A673 (cell line): ENCODE measurements at regions not wholly inside any gene's neighbourhood (a gene's known extent, or its start where the extent isn't known, plus 50 kb on each side); places are given as distances from the start of the nearest gene placed in this dataset.

Experiments used
- BruUV-seq: library from RNA; stranded (reverse); fragments of 400-500 nt; replicated peaks from 2 replicates; lab custom pipeline; 2021; lab: Mats Ljungman, UMichigan
- CTCF ChIA-PET: fragments of 300-600 bp; sonication (Branson Sonifier 250); formaldehyde crosslinking; loops from one replicate; lab custom pipeline; 2022; ENCODE audit warnings: antibody characterized with exemption; lab: Charles Lee
- POLR2A ChIA-PET: fragments of 300-600 bp; sonication (Branson Sonifier 250); formaldehyde crosslinking; loops from one replicate; lab custom pipeline; 2022; ENCODE audit warnings: antibody characterized with exemption; ENCODE audit not compliant: low non-redundant PET; lab: Charles Lee
- DNase-seq: peaks from one replicate; pipeline ENCODE4 v3.0.0-alpha.2; 2015; ENCODE audit warnings: low spot score
- H3K27ac ChIP-seq: fragments of 200-600 bp; sonication (generic); 2 replicates; pipeline ENCODE4 v1.5.1; 2016; ENCODE audit warnings: mixed run types, low read depth, mild to moderate bottlenecking, mixed read lengths, antibody characterized with exemption, low read length; ENCODE audit not compliant: poor library complexity, severe bottlenecking
- H3K27me3 ChIP-seq: fragments of 200-600 bp; sonication (generic); replicated peaks from 2 replicates; pipeline ENCODE4 v1.6.1; 2017; ENCODE audit warnings: mixed run types, low read depth, mild to moderate bottlenecking, mixed read lengths, antibody characterized with exemption, low read length; ENCODE audit not compliant: insufficient read depth, poor library complexity
- H3K36me3 ChIP-seq: fragments of 200-600 bp; sonication (generic); 2 replicates; pipeline ENCODE4 v1.6.1; 2016; ENCODE audit warnings: mixed run types, mild to moderate bottlenecking, mixed read lengths, antibody characterized with exemption, low read length; ENCODE audit not compliant: insufficient read depth, poor library complexity, severe bottlenecking
- H3K4me1 ChIP-seq: fragments of 200-600 bp; sonication (generic); 2 replicates; pipeline ENCODE4 v1.6.1; 2017; ENCODE audit warnings: mixed run types, mild to moderate bottlenecking, mixed read lengths, antibody characterized with exemption, low read length; ENCODE audit not compliant: insufficient read depth, poor library complexity, severe bottlenecking
- H3K4me3 ChIP-seq: fragments of 200-600 bp; sonication (generic); 2 replicates; pipeline ENCODE4 v1.5.1; 2016; ENCODE audit warnings: low read depth, mixed run types, mild to moderate bottlenecking, mixed read lengths, low read length; ENCODE audit not compliant: poor library complexity, severe bottlenecking
- H3K9me3 ChIP-seq: fragments of 200-600 bp; sonication (generic); 2 replicates; pipeline ENCODE4 v1.6.1; 2016; ENCODE audit warnings: mixed run types, low read depth, mild to moderate bottlenecking, mixed read lengths, antibody characterized with exemption, low read length; ENCODE audit not compliant: poor library complexity, severe bottlenecking
- EZH2 ChIP-seq: fragments of 200-600 bp; sonication (generic); IDR thresholded peaks from 2 replicates; pipeline ENCODE4 v1.6.1; 2017; ENCODE audit warnings: borderline replicate concordance, low read depth, mild to moderate bottlenecking, mixed read lengths, antibody characterized with exemption, low read length; ENCODE audit not compliant: poor library complexity, severe bottlenecking
- intact Hi-C: fragments of 100-400 bp; cut with micrococcal nuclease; formaldehyde crosslinking; loops from one replicate; pipeline ENCODE4 v1.10.0; 2022; ENCODE audit not compliant: unreplicated experiment
- TF ChIP-seq, protein P1 (sequence below): fragments of 300-800, 200-600 bp; sonication (generic); conservative IDR thresholded peaks from 2 replicates; pipeline ENCODE4 v1.5.1; 2017; ENCODE audit warnings: low read depth, mild to moderate bottlenecking, antibody characterized with exemption, low read length, moderate library complexity, mixed read lengths

DNA sequence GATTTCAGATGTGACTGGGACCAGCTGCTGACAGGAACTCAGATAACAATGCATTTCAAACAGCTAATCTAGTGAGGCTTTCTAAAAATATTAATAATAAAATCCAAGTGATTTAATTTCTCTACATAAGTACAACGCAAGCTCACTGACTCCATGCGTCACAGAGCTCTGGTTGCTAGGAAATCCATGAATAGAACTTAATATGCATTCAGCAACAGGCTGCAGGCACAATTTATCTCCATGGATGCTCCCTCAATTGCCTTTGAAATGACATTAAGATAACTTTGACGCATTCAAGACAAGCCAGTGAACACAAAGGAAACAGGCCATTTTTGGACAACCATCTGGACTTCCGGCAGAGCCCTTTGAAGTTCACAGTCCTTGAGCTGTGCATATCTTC is 118.7 kb upstream of the COL1A2 start:
- H3K9me3 ChIP-seq = no peaks in the 10 kb centered on the region
- POLR2A ChIA-PET = no interaction called here
- H3K36me3 ChIP-seq = no peaks in the 10 kb centered on the region
- H3K4me3 ChIP-seq = no peak overlapping the region
- intact Hi-C loops = loop anchor here (1.0 to 5.0 kb wide), 4 partner anchors 189 to 654 kb away; no protein-coding TSS in a partner anchor
- TF ChIP-seq, protein P1, sequence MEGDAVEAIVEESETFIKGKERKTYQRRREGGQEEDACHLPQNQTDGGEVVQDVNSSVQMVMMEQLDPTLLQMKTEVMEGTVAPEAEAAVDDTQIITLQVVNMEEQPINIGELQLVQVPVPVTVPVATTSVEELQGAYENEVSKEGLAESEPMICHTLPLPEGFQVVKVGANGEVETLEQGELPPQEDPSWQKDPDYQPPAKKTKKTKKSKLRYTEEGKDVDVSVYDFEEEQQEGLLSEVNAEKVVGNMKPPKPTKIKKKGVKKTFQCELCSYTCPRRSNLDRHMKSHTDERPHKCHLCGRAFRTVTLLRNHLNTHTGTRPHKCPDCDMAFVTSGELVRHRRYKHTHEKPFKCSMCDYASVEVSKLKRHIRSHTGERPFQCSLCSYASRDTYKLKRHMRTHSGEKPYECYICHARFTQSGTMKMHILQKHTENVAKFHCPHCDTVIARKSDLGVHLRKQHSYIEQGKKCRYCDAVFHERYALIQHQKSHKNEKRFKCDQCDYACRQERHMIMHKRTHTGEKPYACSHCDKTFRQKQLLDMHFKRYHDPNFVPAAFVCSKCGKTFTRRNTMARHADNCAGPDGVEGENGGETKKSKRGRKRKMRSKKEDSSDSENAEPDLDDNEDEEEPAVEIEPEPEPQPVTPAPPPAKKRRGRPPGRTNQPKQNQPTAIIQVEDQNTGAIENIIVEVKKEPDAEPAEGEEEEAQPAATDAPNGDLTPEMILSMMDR = no peak
- TF ChIP-seq EZH2 = no peak
- no peak overlapping the region for H3K27ac ChIP-seq
- CTCF ChIA-PET = no interaction called here
- no peaks in the 10 kb centered on the region for H3K27me3 ChIP-seq
- peaks cover 9% of the 10 kb centered on the region for H3K4me1 ChIP-seq
- DNase-seq = peak; percentile 11
- BruUV-seq = no TSS peak

DNA sequence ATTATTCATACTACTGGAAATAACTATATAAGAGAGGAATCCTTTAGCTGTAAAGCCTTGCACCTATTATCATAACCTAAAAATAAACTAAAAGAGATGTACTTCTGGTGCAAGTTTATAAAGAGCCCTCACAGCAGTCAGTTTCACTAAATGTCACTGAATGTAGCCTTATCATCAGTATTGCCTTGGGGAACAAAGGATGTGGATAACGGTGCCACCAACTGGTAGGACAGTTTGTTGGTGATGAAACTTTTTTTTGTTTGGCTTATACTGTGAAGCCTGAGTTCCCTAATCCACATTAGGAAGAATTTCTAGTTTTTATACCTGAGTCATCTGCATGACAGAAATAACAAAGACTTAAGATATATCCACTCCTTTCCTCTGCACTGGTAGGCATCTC is 117.9 kb upstream of the COL1A2 start:
- Histone ChIP-seq H3K27me3 (no peaks in the 10 kb centered on the region), H3K9me3 (no peaks in the 10 kb centered on the region), H3K36me3 (no peaks in the 10 kb centered on the region), H3K4me1 (peaks cover 9% of the 10 kb centered on the region), H3K27ac (no peak overlapping the region), H3K4me3 (no peak overlapping the region)
- intact Hi-C loops = loop anchor here (1.0 to 5.0 kb wide), 4 partner anchors 189 to 654 kb away; no protein-coding TSS in a partner anchor
- DNase-seq = peak; percentile 73
- BruUV-seq = no TSS peak
- CTCF ChIA-PET = no interaction called here
- POLR2A ChIA-PET = no interaction called here
- TF ChIP-seq EZH2 = no peak
- TF ChIP-seq, protein P1 = peak; percentile 67

DNA sequence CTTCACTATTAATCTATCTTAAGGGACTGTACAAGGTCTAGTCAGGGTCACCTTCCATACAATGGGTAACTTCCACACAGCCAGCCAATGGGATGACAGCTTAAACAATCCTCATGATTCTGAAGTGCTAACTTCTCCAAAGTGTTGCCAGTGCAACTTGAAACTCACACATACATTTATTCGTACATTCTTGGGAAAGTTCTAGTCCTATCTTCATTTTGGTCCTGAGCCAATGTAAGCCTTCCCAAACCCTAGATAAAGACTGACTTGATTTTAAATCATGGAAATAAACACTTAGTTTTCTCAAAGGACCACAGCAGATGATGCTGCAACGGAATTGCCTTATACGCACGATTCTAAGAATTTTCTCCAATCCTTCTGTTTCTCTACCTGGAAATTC is 117.5 kb upstream of the COL1A2 start:
- POLR2A ChIA-PET = no interaction called here
- no peak for DNase-seq
- Histone ChIP-seq H3K27me3 (no peaks in the 10 kb centered on the region), H3K36me3 (no peaks in the 10 kb centered on the region), H3K9me3 (no peaks in the 10 kb centered on the region), H3K4me3 (no peak overlapping the region), H3K4me1 (peaks cover 9% of the 10 kb centered on the region), H3K27ac (no peak overlapping the region)
- TF ChIP-seq EZH2 = no peak
- TF ChIP-seq, protein P1 = no peak
- intact Hi-C loops = loop anchor here (5.0 kb wide), 3 partner anchors 190 to 655 kb away; no protein-coding TSS in a partner anchor
- no TSS peak for BruUV-seq
- CTCF ChIA-PET = no interaction called here
